Hematopoietic multipotent progenitor cell treated with erythropoietin and hydrocortisone succinate and interleukin-3 and kit ligand, for 6 days (in vitro differentiated cells): ENCODE measurements at regions not wholly inside any gene's neighbourhood (a gene's known extent, or its start where the extent isn't known, plus 50 kb on each side); places are given as distances from the start of the nearest gene placed in this dataset.
A peak's percentile ranks its signal among the peaks of the same experiment; 100 is the strongest.

Source experiments
- DNase-seq: peaks from one replicate; pipeline ENCODE4 v3.0.0-alpha.2; 2015

DNA sequence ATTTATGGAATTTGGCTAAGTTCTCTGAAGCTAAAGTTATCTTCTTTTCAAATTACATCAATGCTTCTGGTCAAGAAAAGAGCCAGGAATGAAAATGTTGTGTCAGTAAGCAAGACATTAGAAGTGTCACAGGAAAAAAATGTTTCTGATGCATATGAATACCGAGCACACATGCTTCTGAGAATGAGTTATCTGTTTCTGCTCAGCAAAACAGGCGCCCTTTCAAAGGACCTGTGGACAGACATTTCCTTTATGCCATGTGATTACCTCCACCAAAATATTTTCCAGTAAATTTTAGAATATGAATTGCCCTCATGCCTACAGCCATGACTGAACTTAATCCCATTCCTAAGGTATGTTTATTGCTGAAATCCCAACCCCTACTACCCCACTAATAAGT is 55.4 kb upstream of the RNF180 start:
- DNase-seq, result no peak

DNA sequence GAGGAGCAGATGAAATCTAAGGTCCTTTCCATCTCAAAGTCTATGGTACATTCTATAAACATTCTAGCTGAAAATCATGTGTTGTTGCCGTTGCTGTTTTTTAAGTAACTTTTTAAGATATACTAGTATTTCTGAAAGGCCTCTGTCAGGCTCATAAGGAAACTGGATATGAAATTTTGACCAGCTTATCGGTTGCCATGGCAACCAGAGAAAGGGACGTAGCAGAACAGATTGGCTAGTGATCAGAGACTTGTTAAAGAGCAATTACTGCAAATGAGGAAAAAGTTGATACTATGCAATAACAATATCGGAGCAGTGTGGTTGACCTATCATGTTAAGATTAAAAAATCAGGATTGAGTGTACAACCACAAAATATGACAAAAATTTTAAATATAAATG is 57.0 kb upstream of the RNF180 start:
- no peak for DNase-seq

DNA sequence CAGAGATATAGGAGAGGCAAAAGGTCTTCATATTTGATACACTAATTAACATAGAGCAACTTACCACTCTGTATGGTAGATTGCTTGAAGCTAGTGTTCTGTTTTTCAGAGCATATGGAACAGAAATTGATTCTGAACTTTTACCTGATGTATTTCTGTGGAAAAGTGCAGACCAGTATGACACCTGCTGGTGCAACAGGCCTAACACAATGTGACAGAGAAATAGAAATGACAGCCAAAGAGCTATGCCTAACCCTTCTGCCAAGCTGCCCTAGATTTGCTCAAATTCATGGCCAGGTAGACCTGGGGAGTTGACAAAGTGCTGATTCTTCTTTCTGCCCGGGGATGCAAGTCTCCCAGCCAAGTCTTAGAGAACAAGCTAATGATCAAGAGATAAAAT is 65.4 kb upstream of the RNF180 start:
- DNase-seq, result no peak

DNA sequence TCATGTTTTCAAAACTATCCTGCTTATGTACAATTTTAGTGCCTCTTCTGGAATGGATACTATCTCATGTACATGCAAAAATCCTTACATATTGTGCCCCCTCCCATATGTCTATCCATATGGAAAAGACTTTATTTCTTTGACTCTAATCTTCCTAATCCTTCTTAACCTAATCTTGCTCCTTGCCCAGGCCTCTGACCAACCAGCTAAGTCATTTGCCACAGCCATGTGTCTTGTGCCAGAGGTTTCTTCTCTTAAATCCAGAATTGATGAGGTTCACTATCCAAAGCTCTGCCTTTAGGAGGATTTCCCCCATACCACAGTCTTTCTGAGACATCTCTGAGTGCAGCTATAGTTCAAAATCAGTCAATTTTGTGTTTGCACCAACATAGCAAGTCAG is 68.9 kb upstream of the RNF180 start:
- no peak for DNase-seq

DNA sequence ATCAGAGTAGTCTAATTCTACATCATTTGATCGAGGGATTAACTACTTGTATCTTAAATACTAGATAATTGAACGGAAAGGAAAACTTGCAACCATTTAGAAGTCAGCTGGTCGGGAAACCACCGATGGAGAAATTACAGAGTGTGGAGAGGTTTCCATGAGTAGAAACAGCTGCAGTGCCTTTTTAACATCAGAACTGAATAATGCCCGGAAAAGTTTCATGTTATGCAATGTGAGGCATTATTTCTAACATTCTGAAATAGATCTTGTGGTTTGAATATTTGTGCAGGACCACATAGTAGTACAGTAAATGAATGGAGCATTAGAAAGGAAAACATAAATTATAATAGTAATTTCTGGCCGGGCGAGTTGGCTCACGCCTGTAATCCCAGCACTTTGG is 88.1 kb upstream of the RNF180 start:
- no peak for DNase-seq

DNA sequence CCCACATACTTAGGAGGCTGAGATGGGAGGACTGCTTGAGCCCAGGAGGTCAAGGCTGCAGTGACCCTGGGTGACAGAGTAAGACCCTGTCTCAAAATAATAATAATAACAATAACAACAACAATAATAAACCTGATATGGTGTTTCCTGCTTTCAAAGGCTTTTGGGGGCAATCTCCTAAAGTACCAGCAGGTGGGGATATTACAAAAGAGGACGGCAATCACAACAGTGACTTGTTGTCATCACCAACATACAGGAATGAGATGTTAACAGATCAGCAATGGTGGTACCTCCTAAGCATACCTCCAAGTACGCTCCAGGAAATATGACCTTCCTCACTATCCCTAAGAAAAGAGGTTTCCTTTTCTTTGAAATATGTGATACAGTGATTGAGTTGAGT is 91.1 kb upstream of the RNF180 start:
- DNase-seq, result peak; percentile 59

DNA sequence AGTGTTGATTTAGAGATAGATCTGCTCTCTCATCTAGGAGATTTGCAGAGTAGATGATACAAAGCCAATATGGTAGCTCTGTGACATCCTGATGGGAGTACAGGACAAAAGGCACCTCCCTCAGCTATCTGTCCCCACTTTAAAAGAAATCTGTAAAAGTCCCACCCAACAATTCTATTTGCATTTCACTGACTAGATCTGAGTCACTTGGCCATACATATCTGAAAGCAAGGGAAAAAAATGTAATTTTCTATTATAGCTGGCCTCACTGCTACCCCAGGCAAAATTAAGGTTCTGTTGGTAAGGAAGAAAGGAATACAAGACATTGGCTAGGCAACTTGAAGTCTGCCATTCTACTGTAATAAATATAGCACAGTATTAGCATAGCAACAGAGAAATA is 96.2 kb upstream of the RNF180 start:
- no peak for DNase-seq

DNA sequence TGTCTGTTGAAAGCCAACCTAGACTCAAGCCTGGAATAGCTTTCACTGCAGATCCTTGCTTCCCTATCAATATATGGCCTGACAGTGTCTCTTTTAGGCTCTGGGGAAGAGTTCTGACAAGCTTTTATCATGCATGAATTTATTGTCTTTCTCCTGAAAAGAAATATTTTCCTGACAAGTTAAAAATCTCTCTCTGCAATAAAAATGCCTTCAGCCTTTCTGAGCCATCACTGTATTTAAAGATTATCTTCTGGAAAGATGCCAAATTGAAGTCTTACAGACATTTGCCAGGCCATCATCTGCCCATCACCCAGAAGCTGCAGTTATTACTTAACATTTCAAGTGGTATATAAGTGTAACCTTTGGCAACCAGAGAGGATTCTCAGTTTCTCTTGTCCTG is 88.1 kb upstream of the HTR1A start:
- no peak for DNase-seq

DNA sequence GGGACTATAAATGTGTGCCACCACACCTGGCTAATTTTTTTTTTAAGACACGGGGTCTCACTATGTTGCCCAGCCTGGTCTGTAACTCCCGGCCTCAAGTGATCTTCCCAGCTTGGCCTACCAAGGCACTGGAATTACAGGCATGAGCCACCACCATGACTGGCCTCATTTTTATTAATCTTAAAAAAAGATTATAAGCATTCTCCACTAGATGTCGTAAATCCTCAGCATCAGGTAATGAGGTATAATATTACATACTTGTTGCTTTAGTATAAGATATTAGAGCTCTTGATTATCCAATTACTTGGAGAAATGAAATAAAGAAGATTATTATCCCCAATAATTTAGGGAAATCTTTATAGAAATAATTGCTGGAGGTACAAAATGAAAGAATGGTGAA is 78.2 kb upstream of the HTR1A start:
- DNase-seq, result no peak

DNA sequence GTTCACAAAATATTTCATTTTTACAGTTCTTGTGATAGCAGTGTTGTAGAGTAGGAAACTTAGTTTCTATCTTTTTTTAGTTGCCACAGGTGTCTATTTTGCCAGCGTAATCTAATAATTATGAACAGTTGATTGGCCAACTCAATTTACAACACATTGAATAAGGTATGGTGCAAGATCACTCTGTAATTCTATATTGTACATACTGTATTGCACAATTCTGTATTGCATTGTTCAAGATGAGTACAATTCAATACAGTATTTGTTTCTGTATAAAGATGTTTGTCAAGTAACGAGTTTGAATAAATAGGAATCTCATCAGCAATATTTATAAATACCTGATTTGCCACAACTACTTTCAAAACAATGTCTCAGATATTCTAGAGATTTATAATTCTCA is 64.2 kb upstream of the HTR1A start:
- no peak for DNase-seq

DNA sequence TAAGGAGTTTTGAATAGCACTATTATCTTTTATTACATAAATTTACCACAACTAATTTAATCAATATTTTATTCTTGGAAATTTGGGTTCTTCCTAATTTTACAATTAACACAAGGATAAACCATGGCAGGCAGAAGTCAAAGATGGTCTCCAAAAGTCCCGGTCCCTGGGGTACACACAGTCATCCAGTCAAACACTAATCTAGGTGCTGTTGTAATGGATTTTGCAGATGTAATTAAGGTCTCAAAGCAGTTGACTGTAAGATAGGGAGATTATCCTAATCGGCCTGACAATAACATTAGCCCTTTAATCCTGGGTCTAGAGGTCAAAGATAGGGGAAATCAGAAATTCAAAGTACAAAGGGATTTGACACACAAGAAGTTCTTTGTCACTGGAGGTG is 57.5 kb upstream of the HTR1A start:
- no peak for DNase-seq

DNA sequence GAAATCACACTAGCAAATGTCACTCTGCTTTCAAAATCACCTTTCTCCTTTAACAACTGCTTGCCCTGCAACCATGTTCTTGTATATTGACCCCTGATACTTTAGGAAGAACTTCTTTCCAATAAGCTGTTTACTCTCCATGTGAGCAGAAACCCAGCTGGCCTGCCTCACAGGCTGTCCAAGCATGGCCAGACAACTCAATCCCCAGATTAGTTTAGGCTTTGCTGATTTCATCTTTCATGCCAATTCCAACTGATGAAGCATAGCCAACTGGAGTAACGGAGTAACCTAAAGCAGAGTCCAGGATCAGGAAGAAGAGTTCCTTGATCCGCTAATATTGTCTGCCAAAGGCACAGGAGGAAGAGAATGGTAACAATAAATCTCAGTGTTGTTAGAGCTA is 56.7 kb upstream of the HTR1A start:
- no peak for DNase-seq

DNA sequence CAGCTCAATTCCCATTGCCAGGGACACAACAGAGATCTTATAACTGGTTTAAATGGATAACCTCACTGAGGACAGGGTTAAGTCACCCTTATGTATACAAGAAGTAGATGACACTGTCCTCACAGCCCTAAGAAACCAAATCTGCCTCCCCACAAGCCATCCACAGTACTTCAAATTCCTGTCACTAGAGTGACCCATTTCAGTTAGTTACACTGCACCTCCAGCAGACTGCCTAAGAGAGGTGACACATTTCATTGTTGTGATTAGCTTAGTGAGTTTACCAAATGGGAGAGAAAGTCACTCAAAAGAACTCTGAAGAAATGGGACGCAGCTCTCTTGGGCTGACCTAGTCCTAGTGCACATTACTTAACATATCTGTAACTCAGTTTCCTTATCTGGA is 53.6 kb upstream of the HTR1A start:
- DNase-seq, result no peak
